ENCODE measurements at regions not wholly inside any gene's neighbourhood (a gene's known extent, or its start where the extent isn't known, plus 50 kb on each side); places are given as distances from the start of the nearest gene placed in this dataset.

DNA sequence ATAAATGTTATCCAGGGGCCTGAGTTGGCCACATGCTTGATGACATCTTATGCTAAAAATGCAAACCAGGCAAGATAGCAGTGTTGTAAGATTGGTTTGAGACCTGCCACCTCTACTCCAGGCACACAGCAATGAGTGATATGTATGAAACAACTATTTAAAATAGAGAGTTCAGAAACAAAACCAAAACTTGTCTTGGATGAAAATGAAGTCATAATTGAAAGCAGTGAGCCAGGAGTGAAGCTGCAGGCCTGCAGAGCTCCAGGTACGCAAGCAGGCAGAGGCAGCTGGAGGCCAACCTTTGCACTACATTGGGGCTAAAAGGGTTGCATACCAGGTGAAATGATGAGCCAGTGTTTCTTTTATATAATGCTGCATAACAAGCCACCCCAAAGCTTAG, 89.2 kb upstream of the SPATS2L start:
- DNase-seq, result no peak

DNA sequence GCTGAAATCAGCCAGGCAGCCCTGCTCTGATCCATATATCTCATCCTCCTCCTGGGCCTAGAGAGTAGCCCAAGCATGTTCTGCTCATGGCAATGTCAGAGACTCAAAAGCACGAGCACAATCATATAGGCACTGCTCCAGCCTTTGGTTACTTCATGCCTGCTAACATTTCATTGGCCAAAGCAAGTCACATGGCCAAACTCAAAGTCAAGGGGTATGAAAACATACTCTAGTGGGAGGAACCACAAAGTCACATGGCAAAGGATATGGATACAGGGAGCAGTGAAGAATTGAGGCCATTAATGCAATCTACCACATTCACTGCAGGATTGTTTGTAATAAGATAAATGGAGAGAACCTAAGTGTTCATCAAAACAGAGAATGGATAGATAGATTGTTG, 87.8 kb upstream of the SPATS2L start:
- DNase-seq, result no peak

DNA sequence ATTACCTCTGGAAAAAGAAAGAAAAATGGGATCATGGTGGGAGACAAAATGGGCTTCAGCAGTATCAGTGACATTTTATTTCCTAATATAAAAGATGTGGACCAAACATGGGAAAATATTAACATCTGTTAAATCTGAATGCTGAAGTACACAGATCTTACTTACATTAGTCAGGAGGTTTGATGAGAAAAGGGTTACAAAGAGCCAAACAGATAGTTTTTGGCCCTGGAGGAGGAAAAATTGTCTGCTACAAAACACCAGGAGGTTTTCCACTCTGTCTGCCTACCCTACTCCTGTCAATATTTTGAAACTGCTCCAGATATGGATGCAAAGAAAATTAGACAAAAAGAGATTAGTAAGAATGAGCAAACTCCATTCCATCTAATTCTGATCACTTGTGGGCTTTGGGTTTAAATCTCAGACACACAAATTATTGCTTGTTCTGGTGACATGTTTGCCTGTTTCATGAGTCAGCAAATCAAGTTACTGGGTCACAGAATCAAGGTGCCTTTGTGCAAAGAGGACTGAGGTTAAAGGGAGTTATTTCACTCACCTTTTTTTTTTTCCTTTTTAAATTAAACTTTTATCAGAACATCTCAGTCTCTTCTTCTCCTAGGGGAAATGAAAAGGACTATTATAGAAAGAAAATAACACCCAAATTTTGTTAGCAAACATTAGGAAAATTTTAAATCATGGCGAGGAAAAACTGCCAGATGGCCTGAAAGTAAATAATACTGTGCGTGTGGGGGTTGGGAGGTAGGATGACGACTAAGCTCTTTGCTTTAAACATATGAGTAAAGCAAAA, 87.0 kb upstream of the SPATS2L start:
- DNase-seq, result peak; percentile 91

DNA sequence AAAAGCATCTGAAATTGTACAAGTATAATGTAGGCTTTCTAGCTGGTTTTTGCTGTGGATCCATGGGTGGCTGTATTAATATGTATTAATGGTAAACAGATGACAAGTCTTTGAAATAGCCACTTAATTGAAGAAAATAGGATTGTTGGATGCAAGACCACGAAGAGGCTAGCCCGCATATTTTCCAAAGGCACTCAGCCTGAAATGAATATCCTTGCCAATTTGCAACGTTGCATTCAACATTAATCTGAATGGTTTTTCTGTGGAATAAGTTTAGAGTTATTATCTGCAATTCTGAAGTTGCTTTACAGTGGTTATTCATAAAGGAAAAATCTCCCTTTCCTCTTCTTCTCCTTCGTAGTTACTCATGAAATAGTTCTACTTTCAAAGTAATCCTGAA, 86.2 kb upstream of the SPATS2L start:
- DNase-seq, result no peak

DNA sequence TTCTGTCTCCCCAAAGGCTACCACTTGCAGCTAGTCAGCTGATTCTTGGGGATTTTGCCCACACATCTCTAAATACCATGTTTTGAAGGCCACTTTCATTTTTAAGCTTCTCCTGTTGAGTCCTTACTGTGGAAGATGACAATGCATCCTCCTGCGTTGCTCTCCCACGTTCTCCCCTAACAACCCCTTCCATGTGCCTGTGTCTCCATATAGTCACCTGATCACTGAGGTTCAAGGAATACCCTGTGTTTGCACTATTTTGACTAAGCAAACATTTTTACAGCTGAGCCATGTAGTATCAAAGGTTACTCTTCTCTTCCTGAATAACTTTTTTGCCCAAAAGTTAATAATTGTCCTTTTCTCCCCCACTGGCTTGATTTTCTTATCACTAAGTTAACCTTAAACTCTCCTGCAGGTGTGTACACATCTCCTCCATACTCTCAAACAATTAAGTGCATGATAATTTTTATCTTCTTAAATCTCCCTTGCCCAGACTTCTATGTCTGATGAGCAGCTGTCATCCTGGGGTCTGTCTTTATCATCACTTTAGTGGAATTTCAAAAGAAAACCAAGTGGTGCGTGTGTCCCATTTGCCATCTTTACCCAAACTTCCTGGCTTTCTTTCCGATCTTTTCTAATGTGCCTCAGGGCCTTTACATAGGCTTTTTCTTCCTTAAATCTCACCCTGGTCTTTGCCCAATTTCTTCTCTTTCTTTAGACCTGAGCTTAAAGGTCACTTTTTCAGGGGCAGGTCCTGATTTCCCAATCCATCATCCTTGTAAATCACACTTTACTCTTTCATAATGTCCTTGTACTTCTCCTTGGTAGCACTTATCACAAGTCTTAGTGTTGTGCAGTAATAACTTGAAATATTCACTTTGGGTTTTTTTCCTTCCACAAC, 85.2 kb upstream of the SPATS2L start:
- DNase-seq, result no peak

DNA sequence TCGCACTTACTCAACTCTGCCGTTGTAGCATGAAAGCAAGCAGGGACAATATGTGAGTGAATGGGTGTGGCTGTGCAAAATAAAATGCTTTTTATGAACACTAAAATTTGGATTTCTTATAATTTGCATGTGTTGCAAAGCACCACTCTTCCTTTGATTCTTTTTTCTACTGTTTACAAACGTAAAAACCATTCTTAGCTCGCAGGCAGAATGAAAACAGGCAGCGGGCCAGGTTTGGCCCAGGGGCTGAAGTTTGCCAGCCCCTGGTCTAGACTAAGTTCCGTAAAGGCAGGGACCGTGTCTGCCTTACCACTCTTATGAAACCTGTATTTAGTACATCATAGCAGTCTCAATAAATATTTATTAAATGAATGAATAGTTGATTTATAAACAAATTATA, 83.7 kb upstream of the SPATS2L start:
- no peak for DNase-seq

DNA sequence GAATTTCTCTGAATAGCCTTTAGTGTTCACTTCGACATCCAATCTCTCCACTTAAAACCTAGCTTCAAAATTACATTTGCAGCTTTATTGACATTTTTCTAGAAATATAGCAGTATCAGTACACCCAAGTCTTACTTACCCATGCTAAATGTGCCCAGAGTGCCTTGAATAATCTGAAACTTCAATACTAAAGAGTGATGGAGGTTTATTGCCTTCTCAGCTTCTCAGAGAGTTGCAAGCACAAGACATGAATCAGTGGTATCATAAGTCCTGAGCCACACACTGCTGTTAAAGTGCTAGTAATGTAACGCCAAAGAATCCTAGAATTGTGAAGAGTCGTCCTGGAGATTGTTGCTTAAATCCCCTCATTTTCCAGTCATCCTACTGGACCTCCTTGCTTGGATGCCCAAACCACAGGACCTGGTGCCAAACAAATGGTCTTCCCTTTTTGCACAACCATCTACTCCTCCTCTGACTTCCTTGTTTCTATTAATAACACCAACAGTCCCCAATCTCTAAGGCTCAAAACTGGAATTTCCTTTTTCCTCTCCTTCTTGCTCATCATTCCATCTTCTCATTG, 83.2 kb upstream of the SPATS2L start:
- DNase-seq, result no peak

DNA sequence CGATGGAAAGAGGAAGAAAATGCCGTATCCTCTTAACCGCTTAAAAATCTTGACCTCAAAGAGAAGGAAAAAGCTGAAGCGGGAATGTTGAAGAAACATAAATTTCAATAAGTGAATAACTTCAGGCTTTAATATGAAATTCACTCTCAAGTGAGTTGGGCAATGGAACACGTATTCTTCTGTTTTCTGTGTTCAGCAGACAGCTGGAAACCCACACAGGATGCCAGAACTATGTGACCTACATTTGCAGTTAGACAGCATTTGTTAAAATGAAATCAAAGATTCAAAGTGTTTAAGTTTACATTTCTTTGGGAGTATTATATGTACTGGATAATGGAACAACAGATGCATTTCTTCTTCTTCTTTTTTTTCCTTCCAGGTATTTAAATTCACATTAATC, 80.5 kb upstream of the SPATS2L start:
- no peak for DNase-seq

DNA sequence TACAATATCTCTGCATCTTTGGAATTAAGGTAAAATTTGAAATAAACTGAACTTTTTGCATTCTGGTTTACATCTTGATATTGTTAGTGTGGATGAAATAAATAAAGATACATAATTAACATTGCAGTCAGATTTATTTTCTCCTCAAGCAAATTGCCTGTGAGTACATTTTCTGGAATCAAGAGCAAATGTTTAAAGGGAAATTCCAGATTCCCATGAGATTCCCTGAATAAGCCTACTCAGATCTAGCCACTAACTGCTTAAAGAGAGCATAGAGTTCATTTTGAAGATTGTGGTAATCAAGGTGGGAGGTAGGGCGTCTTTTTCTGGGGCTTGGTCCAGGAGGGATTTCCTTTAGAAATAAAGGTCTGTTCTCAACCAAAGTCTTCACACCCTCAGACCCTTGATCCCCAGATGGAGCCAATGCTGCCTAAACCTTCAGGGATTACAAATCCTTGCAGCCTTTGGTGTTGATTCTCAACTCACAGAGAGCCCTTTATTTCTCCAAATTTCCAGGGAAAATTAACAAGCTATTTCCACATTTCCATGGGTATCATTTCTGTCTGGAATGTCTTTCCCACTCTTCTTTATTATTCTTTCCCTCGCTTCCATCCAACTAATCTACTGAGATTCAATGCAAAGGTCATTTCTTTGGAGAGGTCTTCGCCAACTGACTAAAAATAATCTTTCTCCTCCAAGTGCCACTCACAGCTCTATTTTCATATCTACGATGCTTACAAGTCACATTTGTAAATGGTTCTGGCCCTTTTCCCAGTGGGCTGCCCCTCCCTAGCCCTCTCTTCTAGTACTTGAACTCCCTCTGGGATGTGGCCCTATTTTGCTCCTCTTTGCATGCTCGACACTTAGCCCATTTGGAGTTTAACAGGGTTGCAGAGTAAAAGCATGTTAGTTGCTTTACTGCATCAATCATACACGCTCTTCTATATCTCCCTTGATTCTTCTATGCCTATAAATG, 79.8 kb upstream of the SPATS2L start:
- no peak for DNase-seq

DNA sequence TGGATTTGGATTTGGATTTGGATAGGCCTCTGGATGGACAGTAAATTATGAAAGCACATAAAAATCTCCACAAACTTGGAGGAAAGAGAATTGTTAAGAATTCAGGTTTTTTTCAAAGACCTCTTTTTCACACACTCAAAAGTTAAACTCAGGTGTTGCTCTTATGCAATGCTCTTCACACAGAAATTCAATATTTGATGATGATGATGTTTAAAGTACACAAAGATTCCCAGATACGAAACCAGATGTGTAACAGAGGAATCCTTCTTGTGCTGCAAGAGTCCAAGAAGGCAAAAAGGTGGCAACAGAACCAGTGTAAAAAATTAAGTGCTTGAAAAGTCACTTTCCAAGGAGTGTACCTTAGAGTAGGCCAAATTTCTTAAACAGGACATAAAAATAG, 75.8 kb upstream of the SPATS2L start:
- DNase-seq, result no peak

DNA sequence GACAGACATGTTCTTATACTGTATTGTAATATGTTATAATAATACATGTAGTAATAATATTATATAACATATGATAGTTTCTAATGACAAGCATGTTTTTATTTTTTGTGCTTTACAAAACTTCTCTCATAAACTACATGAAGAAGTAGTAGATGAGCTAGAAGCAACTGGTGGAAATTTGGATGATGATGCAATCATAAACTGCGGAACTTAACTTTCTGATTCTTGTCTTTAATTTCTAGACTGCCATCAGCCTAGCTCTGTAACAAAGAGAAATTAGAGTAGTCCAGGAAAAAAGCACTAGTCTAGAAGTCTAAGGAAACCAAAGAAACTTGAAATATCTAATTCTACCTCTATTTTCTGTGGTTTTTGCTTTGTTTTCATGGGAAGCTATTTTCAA, 71.0 kb upstream of the SPATS2L start:
- no peak for DNase-seq

DNA sequence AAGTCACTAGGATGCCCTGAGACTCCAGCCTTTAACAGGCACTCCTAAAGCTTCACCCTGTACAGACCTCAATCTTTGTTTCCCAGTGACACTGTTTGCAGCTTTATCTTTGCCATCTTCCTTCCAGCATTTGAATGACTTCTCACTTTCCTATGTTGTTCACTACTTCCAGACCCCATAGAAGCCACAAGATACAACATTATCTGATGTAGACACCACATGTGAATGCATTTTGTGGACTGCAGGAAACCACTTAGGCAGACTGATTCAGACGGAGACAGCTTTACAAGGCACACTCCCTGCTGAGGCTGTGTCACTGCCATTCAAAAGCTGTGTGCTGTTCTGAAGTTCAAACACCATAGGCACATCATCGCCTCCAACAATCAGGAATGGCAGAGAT, 67.3 kb upstream of the SPATS2L start:
- DNase-seq, result no peak

DNA sequence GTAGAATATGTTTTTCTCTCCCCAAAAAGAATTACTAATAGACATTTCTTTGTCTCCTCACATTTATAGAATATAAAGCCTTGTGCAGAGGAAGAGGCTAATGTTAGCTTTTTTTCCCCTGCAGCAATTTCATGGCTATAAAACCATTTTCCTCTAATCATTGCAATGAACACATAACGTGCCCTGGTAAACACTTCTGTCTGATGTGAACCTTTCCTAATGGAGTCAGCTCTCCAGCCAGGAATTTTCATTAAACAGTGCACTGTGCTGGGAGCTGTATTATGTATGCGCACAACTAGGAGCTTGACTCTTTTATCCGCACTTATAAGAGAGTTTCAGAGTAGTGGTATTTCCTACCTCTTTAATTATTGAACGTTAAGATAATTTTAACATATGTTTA, 63.9 kb upstream of the SPATS2L start:
- DNase-seq, result no peak

DNA sequence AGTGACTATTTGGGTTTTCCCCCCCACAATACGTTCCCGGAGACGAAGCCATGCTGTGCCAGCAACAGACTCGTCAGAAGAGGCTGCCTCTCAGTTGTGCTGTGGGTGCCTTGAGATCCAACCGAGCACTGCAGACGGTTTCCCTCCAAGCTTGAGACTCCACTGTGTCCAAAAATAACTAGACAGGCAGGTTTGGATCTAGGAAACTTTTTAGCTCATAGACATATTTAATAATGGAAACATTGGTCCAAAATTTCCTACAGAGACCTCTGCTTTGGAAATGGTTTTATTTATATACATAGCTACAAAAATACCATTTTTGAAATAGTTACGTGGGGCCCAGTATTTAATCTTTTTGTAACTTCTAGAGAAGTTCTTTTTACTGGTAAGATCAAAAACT, 63.1 kb upstream of the SPATS2L start:
- DNase-seq, result no peak

DNA sequence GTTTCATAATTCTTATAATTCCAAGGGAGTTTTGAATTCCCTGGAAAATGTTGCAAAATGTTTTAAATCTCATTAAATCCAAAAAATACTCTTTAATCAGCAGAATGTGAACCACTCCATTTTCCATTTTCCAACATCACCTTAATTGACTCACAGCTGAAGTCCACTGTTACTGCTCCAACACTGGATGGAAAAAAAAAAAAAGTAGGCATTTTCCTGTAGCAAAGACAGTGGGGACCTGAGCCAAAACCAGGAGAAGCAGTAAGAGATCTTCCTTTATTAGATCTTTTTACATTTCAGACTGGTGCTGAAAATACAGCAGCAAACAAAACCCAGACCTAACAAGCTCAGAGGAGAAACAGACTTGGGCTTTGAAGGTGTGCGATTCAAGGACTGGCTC, 62.4 kb upstream of the SPATS2L start:
- DNase-seq, result no peak

DNA sequence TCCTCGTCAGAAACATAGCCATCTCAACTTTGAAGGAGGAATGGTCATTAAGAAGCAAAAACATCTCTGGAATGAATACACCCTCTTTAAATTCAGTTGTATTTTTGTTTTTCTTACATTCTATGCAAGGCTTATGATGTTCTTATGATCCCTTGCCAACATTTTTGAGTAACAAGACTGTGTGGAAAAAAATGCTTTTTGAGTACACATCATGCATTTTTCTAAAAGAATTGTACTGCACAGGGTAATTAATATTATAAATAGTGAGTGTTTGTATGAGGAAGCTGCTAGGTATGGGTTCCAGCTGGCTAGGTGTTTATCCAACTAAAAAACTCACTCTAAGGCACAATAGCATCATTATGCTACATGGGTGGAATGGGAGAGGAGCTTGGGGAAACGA, 59.0 kb upstream of the SPATS2L start:
- DNase-seq, result no peak

DNA sequence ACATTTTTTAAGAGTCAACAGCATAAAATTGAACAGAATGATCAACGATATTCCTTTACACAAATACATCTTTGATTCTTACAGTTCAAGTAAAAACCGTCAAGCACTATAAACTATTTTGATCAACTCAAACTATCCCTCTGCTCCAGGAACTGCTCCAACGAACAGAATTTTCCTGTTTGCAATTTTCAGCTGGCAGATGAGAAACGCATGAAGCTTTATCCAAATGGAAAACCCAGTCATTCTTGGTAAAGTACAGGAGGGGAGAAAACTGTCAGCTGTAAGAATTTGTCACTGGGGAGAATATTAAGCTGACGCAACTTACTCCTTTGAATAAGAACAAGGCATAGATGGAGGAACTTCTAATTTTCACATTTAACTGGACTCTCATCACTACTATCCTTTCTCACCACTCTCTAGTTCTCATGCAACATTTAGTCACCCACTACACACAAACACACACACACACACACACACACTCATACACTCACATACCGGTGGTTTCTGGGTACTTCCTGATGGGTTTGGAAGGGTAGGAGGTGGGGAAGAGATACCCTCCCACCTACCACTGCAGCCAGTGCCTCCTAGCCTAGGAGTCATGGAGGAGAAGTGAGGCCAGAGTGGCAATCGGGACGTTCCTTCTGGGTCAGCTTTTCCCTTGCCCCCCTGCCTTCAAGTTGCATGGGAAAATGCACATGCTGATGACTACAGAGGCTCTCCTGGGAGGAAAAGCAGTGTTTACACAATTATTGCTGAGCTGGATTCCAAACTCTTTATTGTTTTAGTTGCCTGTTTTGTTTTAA, 54.0 kb upstream of the SPATS2L start:
- DNase-seq, result no peak

DNA sequence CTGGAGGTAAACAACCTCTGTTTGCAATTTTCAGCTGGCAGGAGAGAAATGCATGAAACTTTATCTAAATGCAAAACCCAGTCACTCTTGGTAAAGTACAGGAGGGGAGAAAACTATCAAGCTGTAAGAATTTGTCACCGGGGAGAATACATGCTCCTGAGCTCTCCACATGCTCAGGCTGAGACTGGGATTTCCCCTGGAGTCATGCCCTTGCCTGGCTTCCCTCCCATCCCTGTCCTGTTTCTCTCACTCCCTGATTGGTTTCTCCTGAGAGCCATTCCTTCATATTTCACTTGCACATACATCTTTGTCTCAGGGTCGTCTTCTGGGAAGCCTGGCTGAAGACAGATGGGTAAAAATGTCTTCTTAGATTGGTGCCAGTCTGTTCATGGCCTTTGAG, 52.9 kb upstream of the SPATS2L start:
- no peak for DNase-seq

DNA sequence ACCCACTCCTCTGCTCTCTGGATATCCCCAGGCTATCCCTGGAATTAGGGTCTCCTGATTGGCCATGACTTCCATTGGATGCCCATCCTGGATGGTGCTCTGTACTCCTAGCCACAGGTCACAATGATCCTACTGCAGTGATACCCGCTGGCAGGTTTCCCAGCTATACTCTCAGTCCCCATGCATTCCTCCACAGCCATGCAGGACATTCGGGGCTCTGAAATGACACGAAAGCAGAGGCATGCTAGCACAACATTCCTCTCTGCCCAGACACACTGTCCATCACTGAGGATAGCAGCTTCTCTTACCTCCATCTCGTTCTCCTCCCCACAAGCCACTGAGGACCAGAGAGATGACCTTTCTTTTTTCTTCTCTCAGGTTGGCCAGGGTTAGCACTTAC, 51.7 kb upstream of the SPATS2L start:
- no peak for DNase-seq

DNA sequence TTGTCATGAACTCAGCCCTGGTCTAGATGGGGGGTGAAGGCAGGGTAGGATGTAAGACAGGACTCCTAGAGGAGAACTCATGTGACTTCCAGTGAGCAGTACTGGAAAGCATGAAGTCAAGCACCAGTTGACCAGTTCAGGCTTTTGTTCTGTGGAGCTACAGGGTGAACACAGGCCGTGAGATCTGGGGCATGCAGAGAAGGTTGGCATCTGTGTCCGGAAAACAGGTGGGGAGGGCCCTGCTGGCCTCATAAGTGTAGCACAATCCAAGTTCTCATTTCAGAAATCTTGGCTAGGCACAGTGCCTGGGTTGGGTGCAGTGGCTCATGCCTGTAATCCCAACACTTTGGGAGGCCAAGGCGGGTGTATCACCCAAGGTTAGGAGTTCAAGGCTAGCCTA, 50.9 kb upstream of the SPATS2L start:
- DNase-seq, result no peak

Measured in NCI-H1694 treated with DMSO at 0.1 percent for 48 hours (cell line).